Osteoblast (primary cell): ENCODE measurements at regions not wholly inside any gene's neighbourhood (a gene's known extent, or its start where the extent isn't known, plus 50 kb on each side); places are given as distances from the start of the nearest gene placed in this dataset.

ENCODE experiments used
- DNase-seq: peaks from one replicate; pipeline ENCODE4 v3.0.0; 2011; ENCODE audit warnings: low spot score, mixed read lengths; ENCODE audit not compliant: insufficient read length; ENCODE audit errors: missing footprints
- H2AFZ ChIP-seq: 2 replicates; pipeline ENCODE4 v1.6.0; 2011; ENCODE audit warnings: mild to moderate bottlenecking, low read length
- H3K27ac ChIP-seq: 2 replicates; pipeline ENCODE4 v1.5.1; 2011; ENCODE audit warnings: mild to moderate bottlenecking, low read depth, low read length, moderate library complexity
- H3K27me3 ChIP-seq: 2 replicates; pipeline ENCODE4 v1.6.0; 2012; ENCODE audit warnings: mild to moderate bottlenecking, control low read depth, inconsistent platforms, low read length, moderate library complexity; ENCODE audit not compliant: insufficient read depth
- H3K36me3 ChIP-seq: 2 replicates; pipeline ENCODE4 v1.5.1; 2011; ENCODE audit warnings: mild to moderate bottlenecking, low read length, control low read depth, moderate library complexity; ENCODE audit not compliant: insufficient read depth
- H3K4me1 ChIP-seq: 2 replicates; pipeline ENCODE4 v1.5.1; 2011; ENCODE audit warnings: mild to moderate bottlenecking, low read length, control low read depth, moderate library complexity; ENCODE audit not compliant: insufficient read depth
- H3K4me2 ChIP-seq: 2 replicates; pipeline ENCODE4 v1.6.0; 2011; ENCODE audit warnings: mild to moderate bottlenecking, low read length; ENCODE audit not compliant: insufficient read depth
- H3K4me3 ChIP-seq: fragments of 200-600 bp; sonication (generic); 3 replicates; pipeline ENCODE4 v1.5.1; 2012; ENCODE audit warnings: mild to moderate bottlenecking, low read length, inconsistent platforms; ENCODE audit not compliant: insufficient read depth
- H3K79me2 ChIP-seq: 2 replicates; pipeline ENCODE4 v1.6.0; 2012; ENCODE audit warnings: mild to moderate bottlenecking, low read length, control low read depth, inconsistent platforms; ENCODE audit not compliant: insufficient read depth
- H3K9me3 ChIP-seq: 2 replicates; pipeline ENCODE4 v1.5.1; 2011; ENCODE audit warnings: low read depth, low read length, control low read depth
- H4K20me1 ChIP-seq: 2 replicates; pipeline ENCODE4 v1.6.0; 2012; ENCODE audit warnings: mild to moderate bottlenecking, low read length, control low read depth; ENCODE audit not compliant: insufficient read depth
- CTCF ChIP-seq: IDR thresholded peaks from 2 replicates; pipeline ENCODE4 v1.5.1; 2011; ENCODE audit warnings: mild to moderate bottlenecking, low read depth, low read length, moderate library complexity; ENCODE audit errors: extremely low read depth

GRCh38 chr10:121405953-121406352 lies 192.3 kb downstream of the FGFR2 start:
- no peak overlapping the region for H2AFZ ChIP-seq
- no peak overlapping the region for H3K4me2 ChIP-seq
- no peaks in the 10 kb centered on the region for H4K20me1 ChIP-seq
- no peaks in the 10 kb centered on the region for H3K9me3 ChIP-seq
- no peak for TF ChIP-seq CTCF
- no peak overlapping the region for H3K4me3 ChIP-seq
- H3K79me2 ChIP-seq, result no peaks in the 10 kb centered on the region
- no peak overlapping the region for H3K27ac ChIP-seq
- no peaks in the 10 kb centered on the region for H3K36me3 ChIP-seq
- H3K27me3 ChIP-seq, result no peaks in the 10 kb centered on the region
- no peaks in the 10 kb centered on the region for H3K4me1 ChIP-seq
- no peak for DNase-seq

GRCh38 chr10:121406823-121407545 lies 191.3 kb downstream of the FGFR2 start:
- no peak overlapping the region for H3K27ac ChIP-seq
- H3K79me2 ChIP-seq, result no peaks in the 10 kb centered on the region
- H3K36me3 ChIP-seq, result no peaks in the 10 kb centered on the region

GRCh38 chr10:121409466-121410104 lies 188.7 kb downstream of the FGFR2 start:
- Histone ChIP-seq H3K9me3 (no peaks in the 10 kb centered on the region), H3K36me3 (no peaks in the 10 kb centered on the region), H3K4me1 (no peaks in the 10 kb centered on the region), H3K4me3 (no peak overlapping the region), H3K4me2 (no peak overlapping the region), H3K79me2 (no peaks in the 10 kb centered on the region), H2AFZ (no peak overlapping the region), H3K27ac (no peak overlapping the region), H4K20me1 (no peaks in the 10 kb centered on the region), H3K27me3 (no peaks in the 10 kb centered on the region)
- no peak for DNase-seq
- no peak for TF ChIP-seq CTCF

More at GRCh38 chr10:121406823-121407545, 191.3 kb downstream of the FGFR2 start:
- Histone ChIP-seq H3K27me3 (no peaks in the 10 kb centered on the region), H3K4me3 (no peak overlapping the region), H4K20me1 (no peaks in the 10 kb centered on the region), H2AFZ (no peak overlapping the region), H3K4me2 (no peak overlapping the region), H3K9me3 (no peaks in the 10 kb centered on the region), H3K4me1 (no peaks in the 10 kb centered on the region)
- no peak for DNase-seq
- no peak for TF ChIP-seq CTCF

GRCh38 chr10:121411004-121411403 lies 187.2 kb downstream of the FGFR2 start:
- H2AFZ ChIP-seq, result no peak overlapping the region
- no peaks in the 10 kb centered on the region for H3K79me2 ChIP-seq
- no peak overlapping the region for H3K4me3 ChIP-seq
- no peaks in the 10 kb centered on the region for H4K20me1 ChIP-seq
- peaks cover 2% of the 10 kb centered on the region for H3K9me3 ChIP-seq
- H3K36me3 ChIP-seq, result no peaks in the 10 kb centered on the region
- H3K27me3 ChIP-seq, result no peaks in the 10 kb centered on the region
- no peak for DNase-seq
- no peaks in the 10 kb centered on the region for H3K4me1 ChIP-seq
- H3K27ac ChIP-seq, result no peak overlapping the region
- no peak for TF ChIP-seq CTCF
- no peak overlapping the region for H3K4me2 ChIP-seq
